ENCODE measurements at regions not wholly inside any gene's neighbourhood (a gene's known extent, or its start where the extent isn't known, plus 50 kb on each side); places are given as distances from the start of the nearest gene placed in this dataset.

DNA sequence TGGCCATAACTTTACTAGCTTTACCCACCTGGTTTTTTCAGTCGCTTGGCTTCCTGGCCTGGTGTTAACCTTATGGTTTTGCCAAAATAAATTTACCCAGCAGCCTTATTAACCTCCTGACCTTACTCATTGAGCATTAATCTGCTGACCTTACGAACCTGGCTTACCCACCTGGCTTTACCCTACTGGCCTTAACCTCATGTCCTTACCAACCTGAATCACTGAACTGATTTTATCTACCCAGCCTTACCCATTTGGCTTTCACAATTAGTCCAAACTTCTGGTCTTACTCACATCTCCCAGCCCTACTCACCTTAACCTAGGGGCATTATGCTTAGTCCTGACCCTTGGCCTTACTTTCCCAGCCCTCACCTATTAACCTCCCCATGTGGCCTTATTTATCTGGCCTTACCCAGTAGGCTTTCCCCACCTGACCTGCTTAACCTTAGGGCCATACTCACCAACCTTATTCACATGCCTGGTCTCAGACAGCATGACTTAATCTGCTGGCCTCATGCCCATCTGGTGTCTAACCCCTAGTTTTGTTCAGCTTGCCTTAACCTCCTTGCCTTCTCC is 93.4 kb downstream of the IL12A start:
- intact Hi-C loops (cut with DNase I; ENCODE audit: low total_unique reads) = no loop called here
- no peaks in the 10 kb centered on the region for H3K9me3 ChIP-seq
- TF ChIP-seq POLR2A (IDR thresholded peaks at IDR 0.05) = no peak
- TF ChIP-seq, protein P1, sequence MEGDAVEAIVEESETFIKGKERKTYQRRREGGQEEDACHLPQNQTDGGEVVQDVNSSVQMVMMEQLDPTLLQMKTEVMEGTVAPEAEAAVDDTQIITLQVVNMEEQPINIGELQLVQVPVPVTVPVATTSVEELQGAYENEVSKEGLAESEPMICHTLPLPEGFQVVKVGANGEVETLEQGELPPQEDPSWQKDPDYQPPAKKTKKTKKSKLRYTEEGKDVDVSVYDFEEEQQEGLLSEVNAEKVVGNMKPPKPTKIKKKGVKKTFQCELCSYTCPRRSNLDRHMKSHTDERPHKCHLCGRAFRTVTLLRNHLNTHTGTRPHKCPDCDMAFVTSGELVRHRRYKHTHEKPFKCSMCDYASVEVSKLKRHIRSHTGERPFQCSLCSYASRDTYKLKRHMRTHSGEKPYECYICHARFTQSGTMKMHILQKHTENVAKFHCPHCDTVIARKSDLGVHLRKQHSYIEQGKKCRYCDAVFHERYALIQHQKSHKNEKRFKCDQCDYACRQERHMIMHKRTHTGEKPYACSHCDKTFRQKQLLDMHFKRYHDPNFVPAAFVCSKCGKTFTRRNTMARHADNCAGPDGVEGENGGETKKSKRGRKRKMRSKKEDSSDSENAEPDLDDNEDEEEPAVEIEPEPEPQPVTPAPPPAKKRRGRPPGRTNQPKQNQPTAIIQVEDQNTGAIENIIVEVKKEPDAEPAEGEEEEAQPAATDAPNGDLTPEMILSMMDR (IDR thresholded peaks at IDR 0.05) = no peak
- no peak for DNase-seq
- H3K4me3 ChIP-seq = no peak overlapping the region
- H3K36me3 ChIP-seq = no peaks in the 10 kb centered on the region
- H3K27ac ChIP-seq = no peak overlapping the region
- no peaks in the 10 kb centered on the region for H3K4me1 ChIP-seq
- H3K27me3 ChIP-seq = no peaks in the 10 kb centered on the region

DNA sequence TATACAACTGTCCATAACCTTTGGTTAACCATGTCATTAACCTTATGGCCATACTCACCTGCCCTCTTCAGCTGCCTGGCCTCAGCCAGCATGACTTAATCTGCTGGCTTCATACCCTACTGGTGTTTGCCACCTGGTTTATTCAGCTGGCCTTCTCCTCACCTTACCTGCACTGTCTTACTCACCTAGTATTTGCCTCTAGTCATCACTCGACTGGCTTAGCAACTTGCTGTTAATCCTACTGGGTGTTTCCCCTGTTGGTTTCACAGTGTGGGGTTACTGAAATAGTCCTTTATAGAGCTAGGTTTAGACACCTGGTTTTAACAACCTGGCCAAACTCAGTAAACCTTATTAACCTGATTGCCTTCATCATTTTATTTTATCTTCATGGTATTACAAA is 96.4 kb downstream of the IL12A start:
- H3K27me3 ChIP-seq = no peaks in the 10 kb centered on the region

DNA sequence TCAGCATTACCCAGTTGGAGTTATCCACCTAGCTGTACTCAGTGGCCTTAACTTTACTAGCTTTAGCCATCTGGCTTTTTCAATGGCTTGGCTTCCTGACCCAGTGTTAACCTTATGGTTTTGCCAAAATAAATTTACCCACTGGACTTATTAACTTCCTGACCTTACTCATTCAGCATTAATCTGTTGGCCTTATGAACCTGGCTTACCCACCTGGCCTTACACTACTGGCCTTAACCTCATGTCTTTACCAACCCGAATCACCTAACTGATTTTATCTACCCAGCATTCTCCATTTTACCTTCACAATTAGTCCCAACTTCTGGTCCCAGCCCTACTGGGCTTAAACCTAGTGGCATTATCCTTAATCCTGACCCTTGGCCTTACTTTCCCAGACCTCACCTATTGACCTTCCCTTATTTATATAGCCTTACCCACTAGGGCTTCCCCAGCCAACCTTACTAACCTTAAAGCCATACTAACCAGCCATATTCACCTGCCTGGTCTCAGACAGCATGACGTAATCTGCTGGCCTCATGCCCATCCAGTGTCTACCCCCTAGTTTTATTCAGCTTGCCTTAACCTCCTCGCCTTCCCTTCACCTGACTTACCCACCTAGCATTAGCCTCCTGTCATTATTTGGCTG is 100.0 kb downstream of the IL12A start:
- Histone ChIP-seq H3K27me3 (no peaks in the 10 kb centered on the region), H3K36me3 (no peaks in the 10 kb centered on the region), H3K9me3 (no peaks in the 10 kb centered on the region), H3K4me1 (no peaks in the 10 kb centered on the region), H3K4me3 (no peak overlapping the region), H3K27ac (no peak overlapping the region)
- intact Hi-C loops (cut with DNase I; ENCODE audit: low total_unique reads) = no loop called here
- TF ChIP-seq, protein P1 (IDR thresholded peaks at IDR 0.05) = no peak
- TF ChIP-seq POLR2A (IDR thresholded peaks at IDR 0.05) = no peak
- DNase-seq = no peak

More for the DNA sequence above, 96.4 kb downstream of the IL12A start:
- Histone ChIP-seq H3K4me3 (no peak overlapping the region), H3K36me3 (no peaks in the 10 kb centered on the region), H3K9me3 (no peaks in the 10 kb centered on the region), H3K27ac (no peak overlapping the region), H3K4me1 (no peaks in the 10 kb centered on the region)
- DNase-seq = no peak
- TF ChIP-seq POLR2A (IDR thresholded peaks at IDR 0.05) = no peak
- TF ChIP-seq, protein P1 (IDR thresholded peaks at IDR 0.05) = no peak
- intact Hi-C loops (cut with DNase I; ENCODE audit: low total_unique reads) = no loop called here

DNA sequence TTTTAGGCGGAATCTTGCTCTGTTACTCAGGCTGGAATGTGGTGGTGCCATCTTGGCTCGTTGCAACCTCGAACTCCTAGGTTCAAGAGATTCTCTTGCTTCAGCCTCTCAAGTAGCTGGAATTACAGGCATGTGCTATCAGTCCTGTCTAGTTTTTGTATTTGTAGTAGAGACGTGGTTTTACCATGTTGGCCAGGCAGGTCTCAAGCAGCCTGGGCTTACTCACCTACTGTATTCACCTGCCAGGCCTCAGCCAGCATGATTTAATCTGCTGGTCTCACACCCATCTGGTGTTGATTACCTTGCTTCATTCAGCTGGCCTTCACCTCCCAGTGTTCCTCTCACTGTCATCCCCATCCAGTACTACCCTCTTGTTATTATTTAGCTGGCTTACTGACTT is 102.0 kb downstream of the IL12A start:
- Histone ChIP-seq H3K4me3 (no peak overlapping the region), H3K27me3 (no peaks in the 10 kb centered on the region), H3K9me3 (no peaks in the 10 kb centered on the region), H3K27ac (no peak overlapping the region), H3K36me3 (no peaks in the 10 kb centered on the region), H3K4me1 (no peaks in the 10 kb centered on the region)
- DNase-seq = no peak
- TF ChIP-seq POLR2A (IDR thresholded peaks at IDR 0.05) = no peak
- TF ChIP-seq, protein P1 (IDR thresholded peaks at IDR 0.05) = no peak
- intact Hi-C loops (cut with DNase I; ENCODE audit: low total_unique reads) = no loop called here

DNA sequence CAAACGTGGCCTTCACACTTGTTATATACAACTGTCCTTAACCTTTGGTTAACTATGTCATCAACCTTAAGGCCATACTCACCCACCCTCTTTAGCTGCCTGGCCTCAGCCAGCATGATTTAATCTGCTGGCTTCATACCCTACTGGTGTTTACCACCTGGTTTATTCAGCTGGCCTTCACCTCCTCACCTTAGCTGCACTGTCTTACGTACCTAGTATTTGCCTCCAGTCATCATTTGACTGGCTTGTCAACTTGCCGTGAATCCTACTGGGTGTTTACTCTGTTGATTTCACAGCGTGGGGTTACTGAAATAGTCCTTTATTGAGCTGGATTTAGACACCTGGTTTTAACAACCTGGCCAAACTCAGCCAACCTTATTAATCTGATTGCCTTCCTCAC is 102.8 kb downstream of the IL12A start:
- TF ChIP-seq, protein P1 (IDR thresholded peaks at IDR 0.05) = no peak
- TF ChIP-seq POLR2A (IDR thresholded peaks at IDR 0.05) = no peak
- intact Hi-C loops (cut with DNase I; ENCODE audit: low total_unique reads) = no loop called here
- no peaks in the 10 kb centered on the region for H3K36me3 ChIP-seq
- no peak overlapping the region for H3K27ac ChIP-seq
- no peaks in the 10 kb centered on the region for H3K27me3 ChIP-seq
- no peaks in the 10 kb centered on the region for H3K4me1 ChIP-seq
- H3K4me3 ChIP-seq = no peak overlapping the region
- no peaks in the 10 kb centered on the region for H3K9me3 ChIP-seq
- DNase-seq = no peak

Measured in uterus (tissue), 3 donors.